ENCODE measurements at regions not wholly inside any gene's neighbourhood (a gene's known extent, or its start where the extent isn't known, plus 50 kb on each side); places are given as distances from the start of the nearest gene placed in this dataset.

- no peak for TF ChIP-seq EZH2 (IDR thresholded peaks at IDR 0.05; ENCODE audit: low read length, missing control alignments)
- TF ChIP-seq, protein P1, sequence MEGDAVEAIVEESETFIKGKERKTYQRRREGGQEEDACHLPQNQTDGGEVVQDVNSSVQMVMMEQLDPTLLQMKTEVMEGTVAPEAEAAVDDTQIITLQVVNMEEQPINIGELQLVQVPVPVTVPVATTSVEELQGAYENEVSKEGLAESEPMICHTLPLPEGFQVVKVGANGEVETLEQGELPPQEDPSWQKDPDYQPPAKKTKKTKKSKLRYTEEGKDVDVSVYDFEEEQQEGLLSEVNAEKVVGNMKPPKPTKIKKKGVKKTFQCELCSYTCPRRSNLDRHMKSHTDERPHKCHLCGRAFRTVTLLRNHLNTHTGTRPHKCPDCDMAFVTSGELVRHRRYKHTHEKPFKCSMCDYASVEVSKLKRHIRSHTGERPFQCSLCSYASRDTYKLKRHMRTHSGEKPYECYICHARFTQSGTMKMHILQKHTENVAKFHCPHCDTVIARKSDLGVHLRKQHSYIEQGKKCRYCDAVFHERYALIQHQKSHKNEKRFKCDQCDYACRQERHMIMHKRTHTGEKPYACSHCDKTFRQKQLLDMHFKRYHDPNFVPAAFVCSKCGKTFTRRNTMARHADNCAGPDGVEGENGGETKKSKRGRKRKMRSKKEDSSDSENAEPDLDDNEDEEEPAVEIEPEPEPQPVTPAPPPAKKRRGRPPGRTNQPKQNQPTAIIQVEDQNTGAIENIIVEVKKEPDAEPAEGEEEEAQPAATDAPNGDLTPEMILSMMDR (conservative IDR thresholded peaks at IDR 0.05 in 1 of 2, IDR thresholded peaks at IDR 0.05 in 1 of 2; ENCODE audit: low read depth in 1 of 2, low read length in 2 of 2), result no peak
Observed at GRCh38 chr18:64271246-64271645, 122.4 kb upstream of the LINC00305 start.

Measured in fibroblast of lung (primary cell).